IPS-NIHi7 (cell line): ENCODE measurements at regions not wholly inside any gene's neighbourhood (a gene's known extent, or its start where the extent isn't known, plus 50 kb on each side); places are given as distances from the start of the nearest gene placed in this dataset.
A peak's percentile ranks its signal among the peaks of the same experiment; 100 is the strongest.

Experiments used
- DNase-seq: peaks from one replicate; pipeline ENCODE4 v3.0.0; 2012; ENCODE audit warnings: mixed read lengths; ENCODE audit errors: extremely low spot score

DNA sequence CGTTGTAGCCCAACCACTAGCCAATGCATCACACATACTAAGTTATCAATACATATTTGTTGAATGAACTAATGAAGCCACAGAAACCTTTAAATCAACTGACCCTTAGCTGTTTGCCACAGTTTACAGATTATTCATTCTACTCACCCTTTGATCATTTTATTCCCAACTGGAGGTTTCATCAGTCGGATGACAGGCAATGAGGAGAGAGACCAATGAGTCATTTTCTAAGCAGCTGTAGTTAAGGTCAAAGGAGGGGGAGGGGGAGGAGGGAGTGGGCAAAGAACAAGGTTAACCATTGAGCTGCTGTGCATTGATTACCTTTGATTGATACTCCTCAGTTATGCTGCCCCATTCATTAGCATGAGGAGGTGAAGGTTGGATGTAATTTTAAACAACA lies 469.5 kb downstream of the VRK1 start:
- DNase-seq, result peak; percentile 62

DNA sequence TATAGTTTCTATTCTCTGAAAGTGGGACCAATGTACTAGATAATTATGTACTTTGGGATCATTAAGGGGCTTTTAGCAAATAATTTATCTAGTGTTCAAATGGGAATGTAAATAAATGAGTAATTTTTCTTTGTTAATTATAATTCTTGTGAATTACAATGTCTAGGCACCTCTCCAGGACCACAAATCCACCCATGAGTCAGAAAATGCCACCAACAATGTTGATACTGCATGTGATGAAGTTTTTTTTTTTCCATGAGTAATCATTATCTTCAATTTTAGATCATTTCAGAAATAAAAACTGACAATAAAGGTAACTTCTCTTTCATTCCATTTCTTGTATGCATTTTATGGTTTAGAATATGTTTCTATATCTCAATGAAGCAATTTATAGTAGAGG lies 470.3 kb downstream of the VRK1 start:
- DNase-seq, result no peak

DNA sequence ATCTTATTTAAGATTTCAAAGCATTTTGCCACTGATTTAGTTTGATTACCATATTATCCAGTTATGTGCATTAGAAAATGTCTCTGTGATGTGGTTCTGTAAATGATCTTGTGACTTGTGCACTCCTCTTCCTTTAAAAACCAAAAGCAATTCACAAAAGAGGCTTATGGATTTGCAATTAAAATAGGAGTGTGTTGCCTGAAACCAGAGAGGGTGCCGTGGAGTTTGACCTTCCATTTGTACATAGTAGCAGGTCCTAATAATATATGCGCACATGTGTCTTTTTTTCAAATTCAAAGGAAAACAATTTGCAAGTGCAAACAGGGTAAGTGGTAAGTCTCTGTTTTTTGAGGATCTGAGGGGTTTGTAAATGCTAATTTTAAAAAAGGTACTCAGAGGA lies 470.9 kb downstream of the VRK1 start:
- DNase-seq, result no peak

DNA sequence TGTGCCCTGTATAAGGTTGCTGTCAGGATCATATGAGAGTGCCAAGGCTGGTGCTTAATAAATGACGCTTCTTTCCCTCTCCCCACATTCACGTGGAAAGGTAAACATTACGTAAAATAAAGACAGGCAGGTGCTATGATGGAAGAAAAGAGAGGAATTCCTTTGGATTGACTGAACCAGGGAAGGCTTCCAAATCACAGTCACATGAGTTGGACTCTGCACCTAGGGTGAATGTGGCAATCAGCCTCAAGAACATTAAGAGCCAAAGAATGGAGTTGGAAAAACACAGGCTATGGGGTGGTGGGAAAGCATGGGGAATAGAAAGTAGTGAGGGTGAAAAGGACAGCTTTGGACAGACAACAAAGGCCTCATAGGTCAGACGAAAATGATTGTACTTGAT lies 473.1 kb downstream of the VRK1 start:
- no peak for DNase-seq

DNA sequence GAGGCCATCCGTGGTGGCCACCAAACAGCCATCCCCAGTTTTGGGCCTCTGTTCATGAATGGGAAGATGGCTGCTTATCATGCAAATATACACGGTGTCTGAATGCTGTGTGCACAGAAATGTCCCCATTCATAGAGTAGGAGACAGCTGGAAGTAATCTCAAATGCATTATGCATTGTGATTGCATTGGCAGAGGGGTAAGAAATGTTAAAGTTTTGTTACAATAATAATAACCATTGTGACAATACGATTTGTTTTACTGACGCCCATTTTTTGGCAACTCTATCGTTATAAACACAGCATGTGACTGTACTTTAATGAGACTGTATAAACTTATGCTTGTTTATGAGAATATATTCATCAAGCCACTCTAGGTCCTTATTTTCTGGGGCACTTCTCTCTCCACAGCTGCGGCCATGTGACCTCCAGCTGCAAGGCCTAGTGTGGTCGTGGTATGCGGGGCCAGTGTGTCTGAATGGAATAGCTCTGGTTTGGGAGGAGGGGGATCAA lies 474.3 kb downstream of the VRK1 start:
- DNase-seq, result no peak

DNA sequence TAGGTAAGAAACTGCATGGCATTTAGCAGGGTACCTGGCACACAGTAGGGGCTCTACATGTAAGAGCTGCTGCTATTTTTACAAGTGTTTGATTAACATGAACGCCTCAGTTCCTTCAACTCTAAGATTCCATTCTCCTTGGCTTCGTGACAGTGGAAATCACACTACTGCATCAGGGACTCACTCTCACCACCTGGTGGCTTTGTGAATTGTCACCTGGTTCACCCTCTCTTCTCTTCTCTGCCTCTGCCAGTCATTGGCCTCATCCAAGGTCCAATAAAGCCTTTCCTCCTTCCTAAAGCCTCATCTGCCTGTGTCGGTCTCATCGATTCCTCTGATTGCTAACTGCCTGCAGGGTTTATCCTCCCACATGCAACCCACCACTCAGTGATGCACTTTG lies 476.4 kb downstream of the VRK1 start:
- no peak for DNase-seq

DNA sequence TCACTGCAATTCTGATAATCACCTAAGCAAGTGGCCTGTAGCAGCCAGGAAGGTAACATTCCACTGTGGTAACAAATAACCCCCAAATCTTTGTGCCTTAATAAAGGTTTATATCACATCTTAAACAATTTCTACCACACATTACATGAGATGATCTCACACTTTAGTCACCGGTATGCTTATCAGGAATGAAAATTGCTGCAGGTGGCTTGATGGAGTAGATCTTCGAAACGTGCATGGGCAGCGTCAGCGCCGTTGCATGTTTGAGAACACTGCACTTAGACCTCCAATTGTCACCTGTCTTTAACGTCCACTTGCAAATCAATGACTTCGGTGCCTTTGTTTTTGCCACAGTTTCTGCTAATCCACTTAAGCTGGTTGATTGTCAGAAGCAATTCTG lies 477.4 kb downstream of the VRK1 start:
- DNase-seq, result no peak

DNA sequence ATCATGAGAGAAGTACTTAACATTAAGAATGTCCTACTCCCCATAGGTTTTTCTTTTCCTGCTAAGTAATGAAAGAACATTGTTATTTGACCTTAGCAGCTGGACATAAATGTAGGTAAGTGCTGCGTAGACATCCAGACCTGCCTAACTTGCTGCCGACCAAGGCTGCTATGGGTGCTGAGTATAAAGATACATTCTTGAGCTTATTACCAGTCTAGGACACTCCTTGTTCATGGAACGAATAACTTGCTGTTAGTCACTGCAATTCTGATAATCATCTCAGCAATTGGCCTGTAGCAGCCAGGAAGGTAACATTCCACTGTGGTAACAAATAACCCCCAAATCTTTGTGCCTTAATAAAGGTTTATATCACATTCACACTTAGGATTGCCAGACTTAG lies 478.1 kb downstream of the VRK1 start:
- no peak for DNase-seq

DNA sequence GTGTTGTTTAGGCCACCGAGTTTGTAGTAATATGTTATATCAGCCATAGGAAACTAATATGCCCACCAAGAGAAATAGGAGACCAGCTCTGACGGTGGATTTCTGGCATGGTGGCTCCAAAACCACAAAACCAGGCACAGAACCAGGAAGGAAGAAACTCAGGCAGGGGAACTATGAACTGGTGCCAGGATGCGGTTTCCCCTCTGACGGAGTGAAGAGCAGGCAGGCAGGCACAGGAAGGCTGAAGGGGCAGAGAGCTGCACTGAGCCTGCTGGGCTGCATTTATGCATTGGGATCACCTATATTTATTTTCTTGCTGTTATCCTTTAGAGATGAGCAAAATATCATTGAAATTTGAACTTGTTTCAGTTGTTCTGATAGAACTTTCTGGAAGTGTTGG lies 479.4 kb downstream of the VRK1 start:
- no peak for DNase-seq

DNA sequence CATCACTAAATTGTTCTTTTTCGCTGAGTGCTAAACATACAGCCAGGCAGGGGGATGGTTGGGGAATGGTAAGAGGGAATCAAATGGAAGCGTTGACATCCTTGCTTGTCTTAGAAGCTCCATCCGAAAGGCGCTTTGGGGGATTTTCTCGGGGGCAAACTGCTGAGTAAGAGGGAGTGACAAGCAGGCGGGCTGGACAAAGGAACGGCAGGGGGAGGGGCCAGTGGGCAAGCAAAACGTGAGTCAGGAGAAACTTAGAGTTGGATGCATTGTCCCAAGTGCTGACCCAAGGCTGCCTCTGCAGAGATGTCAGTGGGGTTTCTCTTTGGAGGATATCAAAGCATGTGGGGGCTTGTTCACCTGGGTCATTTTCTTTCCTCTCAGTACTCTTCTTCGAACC lies 480.5 kb downstream of the VRK1 start:
- DNase-seq, result peak; percentile 66

DNA sequence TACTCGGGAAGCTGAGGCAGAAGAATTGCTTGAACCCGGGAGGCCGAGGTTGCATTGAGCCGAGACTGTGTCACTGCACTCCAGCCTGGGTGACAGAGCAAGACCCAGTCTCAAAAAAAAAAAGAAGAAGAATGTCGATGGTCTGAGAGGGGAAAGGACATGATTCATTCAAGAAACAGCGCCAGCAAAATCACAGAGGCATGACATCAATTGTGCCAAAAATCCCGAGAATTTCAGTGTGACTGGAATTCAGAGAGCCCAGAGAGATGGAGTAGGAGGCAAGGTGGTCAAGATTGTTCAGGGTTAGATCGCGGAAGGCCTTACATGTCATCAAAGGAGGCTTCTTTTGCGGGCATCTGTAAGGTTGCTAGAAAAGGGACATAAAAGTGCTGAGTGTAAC lies 483.3 kb downstream of the VRK1 start:
- DNase-seq, result no peak

DNA sequence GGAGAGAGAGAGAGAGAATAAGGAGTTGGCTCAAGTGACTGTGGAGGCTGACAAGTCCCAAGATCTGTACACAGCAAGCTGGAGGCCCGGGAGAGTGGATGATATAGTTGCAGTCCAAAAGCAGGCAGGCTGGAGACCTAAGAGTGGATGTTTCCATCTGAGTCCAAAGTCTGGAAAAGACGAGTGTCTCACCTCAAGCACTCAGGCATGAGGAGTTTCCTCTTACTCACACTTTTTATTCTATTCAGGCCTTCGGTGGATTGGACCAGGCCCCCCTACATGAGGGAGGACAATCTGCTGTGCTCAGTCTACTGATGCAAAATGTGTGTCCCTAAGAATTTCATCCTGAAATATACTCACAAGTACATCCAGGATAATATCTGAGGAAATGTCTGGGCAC lies 484.6 kb downstream of the VRK1 start:
- no peak for DNase-seq

DNA sequence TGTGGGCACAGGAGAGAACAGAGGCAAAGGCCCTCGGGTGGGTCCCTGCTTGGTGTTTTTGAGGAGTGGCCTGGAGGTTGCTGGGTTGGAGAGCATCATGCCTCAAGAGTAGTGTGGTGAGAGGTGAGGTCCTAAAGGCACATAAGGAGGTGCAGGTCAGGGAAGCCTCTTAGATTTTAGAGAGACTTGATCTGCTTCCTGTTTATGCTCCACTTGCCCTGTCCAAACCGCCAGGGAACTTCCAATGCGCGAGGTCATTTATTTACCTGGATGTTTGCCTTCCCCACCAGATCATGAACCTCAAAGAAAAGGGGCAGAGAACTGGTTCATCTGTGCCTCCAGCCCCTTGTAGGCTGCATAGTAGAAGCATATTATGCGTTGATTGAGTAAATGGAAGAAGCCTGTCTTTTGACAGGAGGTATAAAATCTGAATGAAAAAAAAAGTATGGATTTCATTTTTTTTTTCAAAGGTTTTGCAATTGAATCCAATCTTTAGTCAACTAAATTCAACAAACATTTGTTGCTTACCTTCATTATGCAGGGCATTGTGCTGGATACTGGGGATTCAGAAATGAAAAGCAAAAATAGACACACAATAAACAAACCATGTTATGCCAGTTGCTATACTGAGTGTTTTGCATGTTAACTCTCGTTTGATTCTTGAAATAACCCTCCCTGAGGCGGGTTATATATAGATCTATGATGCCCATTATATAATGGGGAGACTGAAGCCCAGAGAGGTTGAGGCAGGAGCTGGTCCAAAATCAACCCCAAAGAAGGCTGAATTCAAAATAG lies 485.2 kb downstream of the VRK1 start:
- DNase-seq, result no peak

DNA sequence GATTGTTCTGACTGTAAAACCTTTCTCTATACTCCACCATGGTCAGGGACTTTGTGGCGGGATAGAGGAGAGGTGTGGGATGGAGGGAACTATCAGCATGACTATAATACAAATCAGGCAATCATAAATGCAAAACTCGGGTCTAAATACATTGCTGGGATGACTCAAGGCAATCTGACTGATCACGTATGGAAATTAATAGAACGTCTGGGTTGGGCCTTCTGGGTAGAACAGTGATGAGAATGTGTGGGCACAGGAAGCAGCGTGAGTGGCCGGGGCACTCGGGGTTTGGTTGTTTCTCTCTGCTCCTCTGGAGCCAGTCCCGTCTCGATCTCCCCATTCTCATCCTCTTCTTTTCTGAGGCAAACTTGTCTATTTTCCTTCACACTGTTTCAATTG lies 485.8 kb downstream of the VRK1 start:
- no peak for DNase-seq

DNA sequence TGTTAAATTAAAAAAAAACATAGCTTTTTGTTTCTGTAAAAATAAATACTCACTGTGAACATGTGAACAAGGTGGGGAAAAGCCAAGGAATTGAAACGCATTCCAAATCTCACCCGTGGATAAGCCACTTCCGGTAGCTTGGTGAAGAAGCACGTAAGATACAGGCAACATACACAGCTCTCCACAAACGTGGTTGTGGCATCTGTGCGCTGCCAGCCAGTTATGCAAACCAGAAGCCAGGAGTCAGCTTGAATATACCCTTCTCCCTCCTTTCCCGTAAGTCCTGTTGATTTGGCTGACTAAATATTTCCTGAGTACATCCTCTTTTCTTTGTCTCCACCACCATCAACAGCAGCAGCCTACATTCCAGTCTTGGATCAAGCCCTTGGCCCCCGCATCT lies 486.2 kb downstream of the VRK1 start:
- no peak for DNase-seq

DNA sequence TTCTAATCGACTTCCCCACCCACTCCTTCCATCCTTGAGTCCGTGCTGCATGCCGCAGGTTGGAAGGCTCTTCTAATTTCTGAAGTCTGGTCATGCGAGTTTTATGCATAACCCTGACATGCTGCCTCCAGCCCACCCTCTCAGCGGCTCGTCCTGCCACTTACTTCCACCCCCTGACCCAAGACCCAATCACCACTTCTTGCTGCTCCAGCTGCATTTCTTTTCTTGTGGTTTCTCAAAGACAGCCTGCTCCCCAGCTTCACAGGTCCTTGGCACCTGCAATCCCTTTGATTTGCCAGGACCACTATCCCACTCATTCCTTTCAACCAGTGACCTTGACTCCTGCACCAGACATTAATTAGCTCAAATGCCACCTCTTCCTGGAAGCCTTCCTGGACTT lies 486.7 kb downstream of the VRK1 start:
- DNase-seq, result no peak

DNA sequence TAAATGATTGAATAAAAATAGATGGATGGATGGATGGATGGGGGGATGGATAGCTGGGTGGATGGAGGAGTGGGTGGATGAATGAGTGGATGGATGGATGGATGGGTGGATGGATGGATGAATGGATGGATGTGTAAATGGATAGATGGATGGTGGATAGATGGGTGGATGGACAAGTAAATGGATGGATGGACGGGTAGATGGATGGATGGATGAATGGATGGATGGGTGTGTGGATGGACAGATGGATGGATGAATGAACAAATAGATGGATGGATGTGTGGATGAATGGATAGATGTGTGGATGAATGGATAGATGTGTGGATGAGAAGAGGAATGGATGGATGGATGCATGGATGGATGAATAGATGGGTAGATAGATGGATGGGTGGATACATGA lies 490.8 kb downstream of the VRK1 start:
- no peak for DNase-seq

DNA sequence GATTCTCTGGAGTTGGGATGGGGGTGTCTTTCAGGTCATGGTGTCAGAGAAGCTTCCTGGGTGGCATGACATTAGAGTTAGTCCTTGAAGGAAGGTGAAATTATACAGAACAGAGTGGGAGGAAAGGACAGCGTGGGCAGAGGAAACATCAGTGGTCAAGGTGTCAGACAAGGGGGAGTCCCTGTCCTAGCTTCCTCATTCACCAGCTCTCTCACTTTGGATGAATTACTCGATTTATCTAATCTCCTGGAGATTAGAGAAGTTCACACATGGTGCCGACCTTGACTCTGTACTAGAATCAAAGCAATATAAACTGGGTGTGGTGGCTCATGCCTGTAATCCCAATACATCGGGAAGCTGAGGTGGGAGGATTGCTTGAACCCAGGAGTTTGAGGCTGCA lies 492.9 kb downstream of the VRK1 start:
- no peak for DNase-seq

DNA sequence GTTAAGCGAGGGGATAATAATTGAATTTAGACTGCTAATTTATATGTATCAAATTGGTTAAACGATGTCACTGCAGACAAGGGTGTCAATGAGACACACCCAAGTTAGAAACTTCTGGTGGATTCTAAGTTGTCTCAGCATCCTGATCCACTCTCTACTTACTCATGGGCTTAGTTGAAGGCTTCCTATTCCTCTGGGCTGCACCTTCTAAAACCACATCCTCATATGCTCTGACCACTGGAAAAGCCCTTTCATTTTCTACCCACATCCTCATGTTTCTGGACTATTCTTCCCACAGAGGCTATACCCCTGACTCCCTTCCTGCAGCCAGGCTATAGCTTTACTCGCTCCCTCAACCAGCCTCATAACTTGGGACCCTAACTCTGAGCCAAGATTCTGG lies 493.8 kb downstream of the VRK1 start:
- no peak for DNase-seq

DNA sequence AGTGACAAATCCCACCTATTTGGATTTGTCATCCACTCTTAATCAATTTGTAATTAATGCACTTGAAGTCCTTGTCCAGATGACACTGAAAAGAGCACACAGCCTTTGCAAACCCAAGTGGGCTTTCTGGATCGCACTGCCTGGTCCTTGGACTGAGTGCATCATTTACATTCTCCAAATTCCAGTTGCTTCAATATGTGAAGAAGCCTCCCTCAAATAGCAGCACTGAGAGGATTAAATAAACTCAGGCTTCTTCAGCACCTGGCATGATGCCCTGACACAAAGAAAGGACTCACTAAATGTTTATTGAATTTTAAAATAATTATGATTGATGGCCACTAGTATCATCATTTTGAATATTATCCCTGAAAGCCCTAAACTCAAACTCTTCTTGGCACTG lies 496.5 kb downstream of the VRK1 start:
- DNase-seq, result no peak

DNA sequence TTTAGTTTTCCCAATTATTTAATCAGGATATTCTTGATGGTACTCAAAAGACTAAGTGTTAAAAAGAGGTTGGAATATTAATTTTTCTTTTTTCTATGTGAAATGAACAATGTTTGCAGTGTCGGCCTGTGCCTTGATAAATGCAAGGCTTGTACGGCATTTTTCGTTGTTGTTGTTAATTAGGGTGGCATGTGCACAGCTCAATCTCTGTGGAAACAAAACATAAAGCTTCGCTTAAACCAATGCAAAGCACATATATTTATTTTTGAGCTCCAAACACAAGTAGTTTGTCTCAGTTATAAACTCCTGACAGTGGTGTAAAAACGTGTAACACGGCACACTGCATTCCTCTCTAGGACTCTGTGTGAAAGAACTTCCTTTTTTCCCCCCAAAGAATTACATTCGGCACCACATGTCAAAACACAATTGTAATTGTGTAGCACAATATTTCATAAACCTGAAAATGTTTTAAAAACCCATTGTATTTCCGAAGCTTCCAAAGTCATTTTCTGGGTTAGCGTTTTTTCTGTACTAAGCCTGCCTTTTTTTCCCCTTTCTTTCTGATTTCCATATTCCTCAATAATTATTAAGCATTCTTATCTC lies 498.0 kb downstream of the VRK1 start:
- DNase-seq, result no peak

DNA sequence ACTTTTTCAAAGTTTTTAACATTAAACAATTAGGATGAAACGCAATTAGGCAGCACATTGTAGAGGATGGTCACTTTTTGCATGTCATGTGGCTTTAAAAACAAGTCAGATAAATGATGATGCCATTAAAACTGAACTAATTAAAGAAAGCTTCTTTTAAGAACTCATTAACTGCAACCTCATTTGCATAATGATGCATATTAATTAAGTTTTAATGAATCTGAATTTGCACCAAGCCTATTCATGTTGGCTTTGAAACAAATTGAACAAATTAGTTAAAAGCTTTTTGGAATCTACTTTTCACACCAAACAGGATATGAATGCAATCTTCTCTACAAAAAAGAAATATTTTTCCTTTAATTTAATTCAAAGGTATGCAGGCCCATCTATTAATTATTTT lies 499.0 kb downstream of the VRK1 start:
- DNase-seq, result no peak

DNA sequence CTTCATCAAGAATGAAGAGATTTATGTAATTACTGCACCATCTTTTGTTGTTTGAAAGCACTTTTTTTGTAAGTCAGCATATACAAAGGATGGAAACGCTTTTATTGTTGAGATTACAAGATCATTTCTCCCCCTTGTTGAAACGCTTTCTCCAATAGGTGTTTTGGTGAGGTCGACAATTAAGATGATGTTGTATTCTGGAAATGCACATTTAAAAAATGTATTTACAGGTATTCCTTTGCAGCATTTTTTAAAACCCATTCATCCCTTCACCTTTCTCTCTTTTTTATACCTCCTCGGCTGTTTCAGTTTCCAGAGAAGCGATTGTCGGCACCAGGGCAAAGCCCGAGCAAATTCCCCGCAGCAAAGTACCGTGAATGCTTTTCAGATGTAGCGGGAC lies 499.9 kb downstream of the VRK1 start:
- no peak for DNase-seq

DNA sequence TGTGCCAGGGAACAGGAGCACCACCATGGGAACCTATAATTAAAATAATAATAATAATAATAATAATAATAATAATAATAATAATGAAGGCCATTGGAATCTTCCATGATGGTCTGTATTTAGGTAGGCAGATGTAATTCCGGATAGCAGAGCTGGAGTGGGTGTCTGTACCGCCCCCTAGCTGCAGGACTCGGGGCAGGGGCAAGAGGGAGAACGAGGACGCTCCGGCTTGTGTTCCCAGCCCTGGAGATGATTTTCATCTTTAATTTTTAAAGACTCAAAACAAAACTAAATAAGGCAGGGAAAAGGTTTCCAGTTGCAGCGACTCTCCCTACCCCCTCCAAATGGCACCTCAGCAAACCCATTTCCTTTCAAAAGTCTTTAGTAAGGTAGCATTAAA lies 501.1 kb downstream of the VRK1 start:
- peak; percentile 70 for DNase-seq
